K562 (cell line): ENCODE measurements at regions not wholly inside any gene's neighbourhood (a gene's known extent, or its start where the extent isn't known, plus 50 kb on each side); places are given as distances from the start of the nearest gene placed in this dataset.

ENCODE experiments used
- ATAC-seq: fragments of 200-7000 bp; cut with Tn5 transposase; 3 replicates; pipeline ENCODE4 v1.9.1; 2020; ENCODE audit warnings: moderate library complexity
- BruUV-seq: library from RNA; stranded (reverse); fragments of 400-500 nt; replicated peaks from 2 replicates; lab custom pipeline; 2021; lab: Mats Ljungman, UMichigan
- CTCF ChIA-PET: fragments of 300-600 bp; formaldehyde crosslinking; extraction: SDS; loops from one replicate; lab custom pipeline; 2021; ENCODE audit warnings: low intra/inter-chr PET ratio; lab: Yijun Ruan, JAX
- POLR2A ChIA-PET: fragments of 300-600, 350-650 bp; sonication (Branson Sonifier 250); formaldehyde crosslinking; extraction: SDS; loops from one replicate; lab custom pipeline; 2021; ENCODE audit warnings: antibody characterized with exemption, inconsistent platforms; lab: Yijun Ruan, JAX
- DNase-seq, 4 experiments: peaks; one replicate each; pipeline versions ENCODE4 v3.0.0 to v3.0.0-alpha.2; 2011 to 2018; ENCODE audit warnings: low spot score in 3 of 4, mixed read lengths in 3 of 4; ENCODE audit errors: extremely low read depth in 1 of 4
- FAIRE-seq: peaks from 2 replicates; lab custom pipeline; 2011; peaks lifted over from hg19 to GRCh38; lab: Jason Lieb, UNC
- H2AFZ ChIP-seq: 2 replicates; pipeline ENCODE4 v1.6.0; 2011; ENCODE audit warnings: low read depth, low read length, control low read depth, inconsistent platforms
- H3K27ac ChIP-seq: fragments of 200-600 bp; 3 replicates; pipeline ENCODE4 v1.8.0; 2011; ENCODE audit warnings: low read depth, mild to moderate bottlenecking, control low read depth, inconsistent platforms, low read length, moderate library complexity, mixed read lengths; ENCODE audit errors: extremely low read depth
- H3K27me3 ChIP-seq, 2 experiments: fragments of 300-600 bp in 1 of 2; 2 replicates in 1 of 2; 3 replicates in 1 of 2; pipeline versions ENCODE4 v1.6.0 to v1.8.0; 2011; ENCODE audit warnings: inconsistent platforms in 2 of 2, low read length in 2 of 2, mild to moderate bottlenecking in 1 of 2, mixed read lengths in 1 of 2, moderate library complexity in 1 of 2; ENCODE audit not compliant: control insufficient read depth in 2 of 2, insufficient read depth in 2 of 2
- H3K36me3 ChIP-seq: fragments of 300-600 bp; 3 replicates; pipeline ENCODE4 v1.8.0; 2011; ENCODE audit warnings: mild to moderate bottlenecking, low read length, inconsistent platforms; ENCODE audit not compliant: control insufficient read depth, insufficient read depth
- H3K4me1 ChIP-seq, 2 experiments: fragments of 200-600 bp in 1 of 2; replicated peaks in 1 of 2; 2 replicates in 1 of 2; 3 replicates in 1 of 2; pipeline versions ENCODE4 v1.5.1 to v1.8.0; 2011; ENCODE audit warnings: inconsistent platforms in 2 of 2, low read length in 2 of 2, mild to moderate bottlenecking in 1 of 2, mixed read lengths in 1 of 2, moderate library complexity in 1 of 2; ENCODE audit not compliant: control insufficient read depth in 2 of 2, insufficient read depth in 2 of 2
- H3K4me2 ChIP-seq: 2 replicates; pipeline ENCODE4 v1.6.1; 2011; ENCODE audit warnings: low read length, control low read depth, inconsistent platforms, mixed read lengths; ENCODE audit not compliant: insufficient read depth
- H3K4me3 ChIP-seq: fragments of 200-600 bp; sonication (generic), shearing (Covaris generic); 2 replicates; pipeline ENCODE4 v1.5.1; 2016; ENCODE audit warnings: control low read depth, inconsistent platforms
- H3K79me2 ChIP-seq: fragments of 200-600 bp; 3 replicates; pipeline ENCODE4 v1.8.0; 2011; ENCODE audit warnings: low read length, inconsistent platforms; ENCODE audit not compliant: control insufficient read depth, insufficient read depth
- H3K9ac ChIP-seq, 2 experiments: 2 replicates each; pipeline versions ENCODE4 v1.6.0 to v1.6.1; 2011; ENCODE audit warnings: low read depth in 2 of 2, low read length in 2 of 2, control low read depth in 1 of 2, inconsistent platforms in 1 of 2, mild to moderate bottlenecking in 1 of 2, mixed read lengths in 1 of 2; ENCODE audit not compliant: insufficient read depth in 1 of 2
- H3K9me1 ChIP-seq: one replicate; pipeline ENCODE4 v1.6.0; 2011; ENCODE audit warnings: inconsistent platforms, mild to moderate bottlenecking, low read length, moderate library complexity; ENCODE audit not compliant: control insufficient read depth, insufficient read depth
- H3K9me3 ChIP-seq: replicated peaks from 2 replicates; pipeline ENCODE4 v1.5.1; 2011; ENCODE audit warnings: low read depth, low read length, inconsistent platforms; ENCODE audit not compliant: control insufficient read depth, insufficient read depth
- H4K20me1 ChIP-seq: replicated peaks from 2 replicates; pipeline ENCODE4 v1.6.1; 2011; ENCODE audit warnings: low read length, inconsistent platforms, mixed read lengths; ENCODE audit not compliant: control insufficient read depth, insufficient read depth
- ATF6 ChIP-seq: sonication (generic); formaldehyde crosslinking; IDR thresholded peaks from 2 replicates; pipeline ENCODE4 v1.4.0; 2020; ENCODE audit warnings: mild to moderate bottlenecking, missing genetic modification reagents
- E2F4 ChIP-seq: sonication (generic); formaldehyde crosslinking; IDR thresholded peaks from 2 replicates; pipeline ENCODE4 v1.8.0; 2022; ENCODE audit warnings: mild to moderate bottlenecking, low read depth, missing genetic modification reagents
- ETV6 ChIP-seq, 3 experiments: fragments of 150-350 bp in 1 of 3; sonication (generic) in 1 of 3; formaldehyde crosslinking in 1 of 3; IDR thresholded peaks; 2 replicates each; pipeline versions ENCODE4 v1.6.1 to v1.8.0; 2014 to 2022; ENCODE audit warnings: borderline replicate concordance in 2 of 3, low read depth in 2 of 3, antibody characterized with exemption in 1 of 3, low read length in 1 of 3, mild to moderate bottlenecking in 1 of 3, missing genetic modification reagents in 1 of 3
- HDAC8 ChIP-seq: fragments of 450-650 bp; IDR thresholded peaks from 2 replicates; pipeline ENCODE4 v1.6.1; 2016; ENCODE audit warnings: mild to moderate bottlenecking, missing genetic modification characterization, moderate library complexity, missing compliant biosample characterization
- IRF2 ChIP-seq: sonication (generic); formaldehyde crosslinking; IDR thresholded peaks from 2 replicates; pipeline ENCODE4 v1.8.1; 2022; ENCODE audit warnings: mild to moderate bottlenecking, missing genetic modification reagents
- KDM4B ChIP-seq, 2 experiments: fragments of 450-650 bp in 1 of 2; sonication (generic) in 1 of 2; IDR thresholded peaks; 2 replicates each; pipeline ENCODE4 v1.6.1; 2016 to 2017; ENCODE audit warnings: borderline replicate concordance in 2 of 2, antibody characterized with exemption in 1 of 2, low read depth in 1 of 2, mild to moderate bottlenecking in 1 of 2
- NR2F6 ChIP-seq: fragments of 450-650 bp; formaldehyde crosslinking; IDR thresholded peaks from 2 replicates; pipeline ENCODE4 v1.4.0; 2020; ENCODE audit warnings: mild to moderate bottlenecking
- TAF9B ChIP-seq: fragments of 450-650 bp; IDR thresholded peaks from 2 replicates; pipeline ENCODE4 v1.6.1; 2018; ENCODE audit warnings: mild to moderate bottlenecking; ENCODE audit not compliant: partially characterized antibody
- TCF7L2 ChIP-seq: fragments of 150-350 bp; IDR thresholded peaks from 2 replicates; pipeline ENCODE4 v1.6.1; 2016; ENCODE audit warnings: low read depth, mild to moderate bottlenecking, low read length, moderate library complexity
- ZHX1 ChIP-seq: fragments of 150-350 bp; conservative IDR thresholded peaks from 2 replicates; pipeline ENCODE4 v1.6.1; 2014; ENCODE audit warnings: low read length
- ZKSCAN8 ChIP-seq: fragments of 200-800 bp; sonication (Bioruptor generic); IDR thresholded peaks from 2 replicates; pipeline ENCODE4 v1.6.1; 2016; ENCODE audit warnings: missing genetic modification characterization, missing compliant biosample characterization
- ZNF282 ChIP-seq: sonication (generic); formaldehyde crosslinking; IDR thresholded peaks from 2 replicates; pipeline ENCODE4 v1.8.1; 2023; ENCODE audit warnings: missing genetic modification reagents
- ZNF511 ChIP-seq: sonication (generic); formaldehyde crosslinking; IDR thresholded peaks from 2 replicates; pipeline ENCODE4 v1.8.0; 2022; ENCODE audit warnings: mild to moderate bottlenecking, missing genetic modification reagents
- WGBS: fragments of 100-300 bp; shearing (Covaris generic); methylation state at CpG from one replicate; pipeline ENCODE4 v1.1.6; 2016; ENCODE audit warnings: low coverage, mixed read lengths; ENCODE audit not compliant: insufficient coverage; ENCODE audit errors: missing lambda C conversion rate; 5-methylcytosine and 5-hydroxymethylcytosine counted together
- in situ Hi-C: fragments of 300-500 bp; cut with MboI; formaldehyde crosslinking; loops from 4 replicates; pipeline ENCODE4 v1.15.0; 2018; ENCODE audit warnings: inconsistent platforms, mixed read lengths
- intact Hi-C: fragments of 100-400 bp; cut with micrococcal nuclease; formaldehyde crosslinking; loops from 2 replicates; pipeline ENCODE4 v1.14.2; 2022

- no peak for TF ChIP-seq KDM4B (IDR thresholded peaks at IDR 0.05; ENCODE audit: borderline replicate concordance in 2 of 2, low read depth in 1 of 2)
- TF ChIP-seq ETV6 (IDR thresholded peaks at IDR 0.05; ENCODE audit: borderline replicate concordance in 1 of 2, low read depth in 2 of 2, low read length in 1 of 2), result no peak
- TF ChIP-seq ETV6 (CRISPR knock-in tag; IDR thresholded peaks at IDR 0.05; ENCODE audit: borderline replicate concordance), result no peak
- no peak for TF ChIP-seq HDAC8 (tag)
- TF ChIP-seq, all 486 proteins: peak for 0
These were observed 614.5 kb downstream of the CBLN4 start (continued) for GRCh38 chr20:55390791-55391190.

- no peaks in the 10 kb centered on the region for H3K27me3 ChIP-seq
- no peaks in the 10 kb centered on the region for H4K20me1 ChIP-seq
- no peaks in the 10 kb centered on the region for H3K79me2 ChIP-seq
- no peak for DNase-seq
- POLR2A ChIA-PET, result no interaction called here
- CTCF ChIA-PET, result no interaction called here
- no peak overlapping the region for H3K4me2 ChIP-seq
- no peaks in the 10 kb centered on the region for H3K9me1 ChIP-seq
- BruUV-seq, result no TSS peak
- no peak for FAIRE-seq
- ATAC-seq, result no peak
- in situ Hi-C loops, result no loop called here
- intact Hi-C loops, result no loop called here
- no peaks in the 10 kb centered on the region for H3K36me3 ChIP-seq
- no peaks in the 10 kb centered on the region for H3K4me1 ChIP-seq
- H3K27ac ChIP-seq, result no peak overlapping the region
- no peaks in the 10 kb centered on the region for H3K9me3 ChIP-seq
- no peak overlapping the region for H3K4me3 ChIP-seq
- no peak overlapping the region for H3K9ac ChIP-seq
- WGBS, result 0% methylated on average over 1 of the region's 1 CpG
- no peak overlapping the region for H2AFZ ChIP-seq
- TF ChIP-seq ATF6, result no peak
- no peak for TF ChIP-seq ZHX1
- no peak for TF ChIP-seq ZKSCAN8 (CRISPR knock-in tag)
- no peak for TF ChIP-seq TAF9B
- TF ChIP-seq E2F4, result no peak
- TF ChIP-seq ZNF282 (CRISPR knock-in tag), result no peak
- TF ChIP-seq NR2F6 (CRISPR knock-in tag), result no peak
- TF ChIP-seq TCF7L2, result no peak
- no peak for TF ChIP-seq ZNF511 (CRISPR knock-in tag)
- no peak for TF ChIP-seq IRF2 (CRISPR knock-in tag)
These were observed 618.6 kb downstream of the CBLN4 start for GRCh38 chr20:55386686-55387085.
